ENCODE measurements at regions not wholly inside any gene's neighbourhood (a gene's known extent, or its start where the extent isn't known, plus 50 kb on each side); places are given as distances from the start of the nearest gene placed in this dataset.
A peak's percentile ranks its signal among the peaks of the same experiment; 100 is the strongest.

DNA sequence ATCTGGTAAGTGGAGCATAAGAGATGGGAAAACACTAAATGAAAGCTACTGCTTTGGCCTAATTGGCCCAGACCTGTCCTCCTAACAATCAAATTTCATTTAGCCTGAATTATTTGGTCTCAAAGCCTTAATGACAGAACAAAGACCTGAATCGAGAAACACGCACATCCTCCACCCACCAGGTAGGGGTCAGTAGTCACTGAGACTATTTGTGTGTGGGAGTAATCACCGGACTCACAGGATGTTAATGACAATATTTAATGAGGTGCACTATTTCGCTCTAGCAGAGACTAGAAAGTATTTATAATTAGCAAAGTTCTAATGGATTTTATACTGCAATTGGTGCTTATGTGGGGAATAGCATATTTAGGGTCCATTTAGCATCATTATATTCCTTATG lies 68.1 kb downstream of the RBM43 start:
- H3K9me3 Mint-ChIP-seq, result peaks cover 6 to 8% of the 10 kb centered on the region in 2 experiments; a peak in 3 of 5 replicates
- WGBS (ENCODE audit: extremely low coverage, insufficient read length, low lambda C conversion rate), result no CpG with 5 or more reads among the region's 4 CpGs
- Histone ChIP-seq H2BK5ac (ENCODE audit: insufficient read length, low read length) (no peak overlapping the region), H3K27me3 (ENCODE audit: insufficient read depth, low read length) (no peaks in the 10 kb centered on the region), H3K79me2 (ENCODE audit: insufficient read depth, low read length) (no peaks in the 10 kb centered on the region), H2BK20ac (ENCODE audit: low read depth, low read length, poor library complexity, severe bottlenecking) (no peak overlapping the region), H2AFZ (ENCODE audit: low read length) (no peak overlapping the region), H3T11ph (ENCODE audit: low read length) (no peak overlapping the region), H3K4me1 (ENCODE audit: insufficient read depth, low read length) (no peaks in the 10 kb centered on the region), H4K8ac (replicated peaks; ENCODE audit: insufficient read length, low read depth, low read length) (no peak overlapping the region), H2BK120ac (ENCODE audit: low read depth, low read length, poor library complexity, severe bottlenecking) (no peak overlapping the region), H3K14ac (ENCODE audit: insufficient read depth, low read length) (no peak overlapping the region), H3K4me2 (ENCODE audit: insufficient read depth, insufficient read length, low read length) (no peak overlapping the region), H4K5ac (ENCODE audit: insufficient read length, low read depth, low read length) (no peak overlapping the region), H2BK15ac (ENCODE audit: low read depth, low read length) (no peak overlapping the region), H3K18ac (ENCODE audit: insufficient read length, low read depth, low read length) (no peak overlapping the region), H3K56ac (ENCODE audit: insufficient read length, low read depth, low read length) (no peak overlapping the region), H3K23ac (ENCODE audit: insufficient read length, low read depth, low read length) (no peak overlapping the region), H3K4ac (ENCODE audit: low read depth, low read length) (no peak overlapping the region), H3K9ac (ENCODE audit: extremely low read depth, insufficient read length, low read length) (no peak overlapping the region), H3K27ac (ENCODE audit: insufficient read length, low read depth, low read length) (no peak overlapping the region), H3K23me2 (ENCODE audit: insufficient read length, low read depth, low read length, poor library complexity, severe bottlenecking) (no peaks in the 10 kb centered on the region), H4K91ac (ENCODE audit: insufficient read length, low read depth, low read length) (no peak overlapping the region), H3K9me3 (ENCODE audit: control insufficient read depth, low read depth, low read length) (no peaks in the 10 kb centered on the region), H2BK12ac (ENCODE audit: insufficient read length, low read depth, low read length) (no peak overlapping the region), H3K79me1 (ENCODE audit: insufficient read depth, low read depth, low read length, poor library complexity, severe bottlenecking) (no peaks in the 10 kb centered on the region), H2AK5ac (ENCODE audit: insufficient read length, low read length) (no peak overlapping the region), H4K20me1 (ENCODE audit: control insufficient read depth, insufficient read depth, insufficient read length) (no peaks in the 10 kb centered on the region)
- TF ChIP-seq CTCF (conservative IDR thresholded peaks at IDR 0.05), result peak; percentile 35; the same call in 1 of the 3 replicates
- H3K4me3 Mint-ChIP-seq, result no peak overlapping the region
- H3K36me3 Mint-ChIP-seq (ENCODE audit: insufficient read depth in 1 of 3, low read depth in 3 of 3), result peaks cover 5 to 8% (median 6%) of the 10 kb centered on the region in 3 experiments; a peak in 6 of 7 replicates
- no peak overlapping the region for H3K27ac Mint-ChIP-seq
- no peaks in the 10 kb centered on the region; the same call in 1 of the 2 replicates for H3K27me3 Mint-ChIP-seq (ENCODE audit: low read depth)
- DNase-seq, result no peak
- H3K4me1 Mint-ChIP-seq, result peaks cover 0 to 5% of the 10 kb centered on the region in 2 experiments; a peak in 2 of 4 replicates

All from H9 (cell line).